ENCODE measurements at regions not wholly inside any gene's neighbourhood (a gene's known extent, or its start where the extent isn't known, plus 50 kb on each side); places are given as distances from the start of the nearest gene placed in this dataset.

DNA sequence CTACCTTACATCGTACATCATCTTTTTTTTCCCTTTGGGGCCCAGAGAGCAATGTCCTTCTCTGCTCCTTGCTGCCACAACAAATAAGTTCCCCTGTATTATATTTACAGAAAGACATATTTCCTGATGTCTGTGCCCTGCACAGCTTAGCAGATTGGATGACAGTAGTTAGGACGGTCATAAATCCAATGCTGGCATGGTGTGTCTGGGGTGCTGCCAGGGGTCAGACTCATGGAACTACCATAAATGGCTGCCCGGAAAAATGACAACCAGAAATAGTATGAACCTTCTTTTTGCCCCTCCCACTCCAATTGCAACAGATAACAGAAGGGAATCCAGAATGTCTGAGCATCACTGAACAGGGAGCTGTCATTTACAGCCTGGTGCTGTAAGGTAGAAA, 511.1 kb downstream of the PSAT1 start:
- DNase-seq: no peak
- H3K27me3 ChIP-seq: no peaks in the 10 kb centered on the region
- no peaks in the 10 kb centered on the region for H3K36me3 ChIP-seq
- intact Hi-C loops (cut with DNase I): no loop called here
- no peak overlapping the region for H3K4me3 ChIP-seq
- no peak overlapping the region for H3K9ac ChIP-seq (ENCODE audit: low read depth in 2 of 2, low read length in 2 of 2)
- H3K9me3 ChIP-seq: no peaks in the 10 kb centered on the region
- no peaks in the 10 kb centered on the region for H3K4me1 ChIP-seq
- TF ChIP-seq CTCF (IDR thresholded peaks at IDR 0.05): no peak
- H3K27ac ChIP-seq: no peak overlapping the region

- H3K4me1 ChIP-seq: no peaks in the 10 kb centered on the region
- no peaks in the 10 kb centered on the region for H3K27me3 ChIP-seq
- H3K36me3 ChIP-seq: no peaks in the 10 kb centered on the region
- H3K27ac ChIP-seq: no peak overlapping the region
- TF ChIP-seq CTCF (IDR thresholded peaks at IDR 0.05): no peak
- no peak overlapping the region for H3K9ac ChIP-seq (ENCODE audit: low read depth in 2 of 2, low read length in 2 of 2)
- H3K4me3 ChIP-seq: no peak overlapping the region
- DNase-seq: no peak
- intact Hi-C loops (cut with DNase I): no loop called here
- H3K9me3 ChIP-seq: no peaks in the 10 kb centered on the region
Measured at GRCh38 chr9:78811622-78812276, 514.8 kb downstream of the PSAT1 start.

- H3K4me1 ChIP-seq: no peaks in the 10 kb centered on the region
- no peak for TF ChIP-seq CTCF (IDR thresholded peaks at IDR 0.05)
- H3K4me3 ChIP-seq: no peak overlapping the region
- intact Hi-C loops (cut with DNase I): no loop called here
- no peak overlapping the region for H3K9ac ChIP-seq (ENCODE audit: low read depth in 2 of 2, low read length in 2 of 2)
- H3K9me3 ChIP-seq: no peaks in the 10 kb centered on the region
- no peaks in the 10 kb centered on the region for H3K27me3 ChIP-seq
- DNase-seq: no peak
- H3K27ac ChIP-seq: no peak overlapping the region
- no peaks in the 10 kb centered on the region for H3K36me3 ChIP-seq
Measured at GRCh38 chr9:78812665-78813064, 515.7 kb downstream of the PSAT1 start.

DNA sequence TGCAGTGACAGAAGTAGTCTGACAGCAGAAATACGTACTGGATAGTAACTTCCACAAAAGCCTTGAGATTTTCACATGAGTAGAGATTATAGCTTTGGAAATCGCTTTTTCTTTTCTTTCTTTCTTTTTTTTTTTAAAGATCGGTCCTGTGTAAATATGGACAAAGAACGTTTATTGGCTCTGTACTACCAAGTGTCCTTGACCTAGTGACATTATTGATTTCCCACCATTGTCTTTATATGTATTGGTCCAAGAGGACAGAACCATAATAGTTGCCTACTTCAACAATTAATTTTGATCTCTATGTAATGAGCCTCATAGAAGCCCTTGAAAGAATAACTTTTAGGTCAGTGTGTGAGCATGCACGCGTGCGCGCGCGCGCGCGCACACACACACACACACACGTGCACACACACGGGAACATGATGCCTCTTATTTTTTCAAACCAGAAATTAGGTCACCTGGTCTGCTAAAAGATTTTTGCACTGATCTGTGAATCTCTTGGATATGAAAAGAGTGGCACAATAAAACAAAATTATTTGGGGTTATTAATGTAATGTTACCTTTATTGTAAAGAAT, 516.8 kb downstream of the PSAT1 start:
- Histone ChIP-seq H3K36me3 (no peaks in the 10 kb centered on the region), H3K9me3 (no peaks in the 10 kb centered on the region), H3K4me1 (no peaks in the 10 kb centered on the region), H3K27me3 (no peaks in the 10 kb centered on the region), H3K9ac (ENCODE audit: low read depth in 2 of 2, low read length in 2 of 2) (no peak overlapping the region), H3K4me3 (no peak overlapping the region), H3K27ac (no peak overlapping the region)
- no peak for TF ChIP-seq CTCF (IDR thresholded peaks at IDR 0.05)
- intact Hi-C loops (cut with DNase I): no loop called here
- DNase-seq: no peak

GRCh38 chr9:78821126-78821822, 524.3 kb downstream of the PSAT1 start:
- peak overlapping the region; percentile 5 for H3K4me3 ChIP-seq
- no peaks in the 10 kb centered on the region for H3K36me3 ChIP-seq
- intact Hi-C loops (cut with DNase I): no loop called here
- H3K9me3 ChIP-seq: no peaks in the 10 kb centered on the region
- TF ChIP-seq CTCF (IDR thresholded peaks at IDR 0.05): peak; percentile 63
- no peak overlapping the region for H3K27ac ChIP-seq
- H3K9ac ChIP-seq (ENCODE audit: low read depth in 2 of 2, low read length in 2 of 2): no peak overlapping the region
- H3K4me1 ChIP-seq: no peaks in the 10 kb centered on the region
- no peak for DNase-seq
- H3K27me3 ChIP-seq: no peaks in the 10 kb centered on the region

All from colonic mucosa (tissue), 4 donors.